ENCODE measurements at regions not wholly inside any gene's neighbourhood (a gene's known extent, or its start where the extent isn't known, plus 50 kb on each side); places are given as distances from the start of the nearest gene placed in this dataset.

DNA sequence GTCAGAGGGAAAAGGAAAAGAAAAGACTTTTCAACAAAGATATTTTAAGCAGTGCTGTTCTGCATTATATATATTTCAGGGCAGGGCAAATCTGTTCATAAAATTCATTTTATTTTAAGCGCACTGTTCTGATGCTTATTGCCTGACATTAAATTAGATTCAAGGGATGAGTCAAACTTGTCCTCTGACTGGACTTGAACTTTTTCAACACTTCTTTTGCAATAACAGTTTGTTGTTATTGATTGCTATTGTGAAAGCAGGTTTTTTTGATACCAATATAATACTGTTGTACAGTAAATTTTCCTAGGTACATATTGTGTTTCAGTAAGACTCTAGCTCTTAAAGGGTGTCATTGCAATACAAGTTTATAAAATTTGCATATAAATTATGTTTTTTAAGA is 481.3 kb downstream of the NAF1 start:
- H3K36me3 ChIP-seq = no peaks in the 10 kb centered on the region
- no peaks in the 10 kb centered on the region for H3K4me1 ChIP-seq (ENCODE audit: low read depth)
- TF ChIP-seq, protein P1, sequence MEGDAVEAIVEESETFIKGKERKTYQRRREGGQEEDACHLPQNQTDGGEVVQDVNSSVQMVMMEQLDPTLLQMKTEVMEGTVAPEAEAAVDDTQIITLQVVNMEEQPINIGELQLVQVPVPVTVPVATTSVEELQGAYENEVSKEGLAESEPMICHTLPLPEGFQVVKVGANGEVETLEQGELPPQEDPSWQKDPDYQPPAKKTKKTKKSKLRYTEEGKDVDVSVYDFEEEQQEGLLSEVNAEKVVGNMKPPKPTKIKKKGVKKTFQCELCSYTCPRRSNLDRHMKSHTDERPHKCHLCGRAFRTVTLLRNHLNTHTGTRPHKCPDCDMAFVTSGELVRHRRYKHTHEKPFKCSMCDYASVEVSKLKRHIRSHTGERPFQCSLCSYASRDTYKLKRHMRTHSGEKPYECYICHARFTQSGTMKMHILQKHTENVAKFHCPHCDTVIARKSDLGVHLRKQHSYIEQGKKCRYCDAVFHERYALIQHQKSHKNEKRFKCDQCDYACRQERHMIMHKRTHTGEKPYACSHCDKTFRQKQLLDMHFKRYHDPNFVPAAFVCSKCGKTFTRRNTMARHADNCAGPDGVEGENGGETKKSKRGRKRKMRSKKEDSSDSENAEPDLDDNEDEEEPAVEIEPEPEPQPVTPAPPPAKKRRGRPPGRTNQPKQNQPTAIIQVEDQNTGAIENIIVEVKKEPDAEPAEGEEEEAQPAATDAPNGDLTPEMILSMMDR (IDR thresholded peaks at IDR 0.05; ENCODE audit: low read depth, low read length) = no peak
- H3K27me3 ChIP-seq = no peaks in the 10 kb centered on the region
- no peak overlapping the region for H3K4me3 ChIP-seq
- H3K27ac ChIP-seq = no peak overlapping the region
- no peaks in the 10 kb centered on the region for H3K9me3 ChIP-seq (ENCODE audit: low read depth)
- DNase-seq (ENCODE audit: low read depth in 1 of 2, low spot score in 1 of 2) = no peak

- no peak for DNase-seq (ENCODE audit: low read depth in 1 of 2, low spot score in 1 of 2)
- no peaks in the 10 kb centered on the region for H3K36me3 ChIP-seq
- H3K27me3 ChIP-seq = no peaks in the 10 kb centered on the region
- H3K9me3 ChIP-seq (ENCODE audit: low read depth) = no peaks in the 10 kb centered on the region
- H3K4me3 ChIP-seq = no peak overlapping the region
- H3K4me1 ChIP-seq (ENCODE audit: low read depth) = no peaks in the 10 kb centered on the region
- TF ChIP-seq, protein P1 (IDR thresholded peaks at IDR 0.05; ENCODE audit: low read depth, low read length) = no peak
- no peak overlapping the region for H3K27ac ChIP-seq
Observed at GRCh38 chr4:162684998-162685397, 481.7 kb downstream of the NAF1 start.

DNA sequence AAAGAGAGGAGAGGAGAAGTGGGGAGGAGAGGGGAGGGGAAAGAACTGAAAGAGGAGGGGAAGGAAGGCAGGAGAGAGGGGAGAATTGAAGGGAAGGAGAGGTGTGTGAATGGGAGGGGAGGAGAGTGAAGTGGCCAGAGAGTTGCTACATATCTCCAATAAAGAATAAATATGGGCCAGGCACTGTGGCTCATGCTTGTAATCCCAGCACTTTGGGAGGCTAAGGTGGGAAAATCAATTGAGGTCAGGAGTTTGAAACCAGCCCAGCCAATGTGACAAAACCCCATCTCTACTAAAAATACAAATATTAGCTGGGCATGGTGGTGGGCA is 482.4 kb downstream of the NAF1 start:
- Histone ChIP-seq H3K27me3 (no peaks in the 10 kb centered on the region), H3K4me1 (ENCODE audit: low read depth) (no peaks in the 10 kb centered on the region), H3K36me3 (no peaks in the 10 kb centered on the region), H3K4me3 (no peak overlapping the region), H3K9me3 (ENCODE audit: low read depth) (no peaks in the 10 kb centered on the region), H3K27ac (no peak overlapping the region)
- no peak for DNase-seq (ENCODE audit: low read depth in 1 of 2, low spot score in 1 of 2)
- TF ChIP-seq, protein P1 (IDR thresholded peaks at IDR 0.05; ENCODE audit: low read depth, low read length) = no peak

- no peak overlapping the region for H3K4me3 ChIP-seq
- H3K36me3 ChIP-seq = no peaks in the 10 kb centered on the region
- no peaks in the 10 kb centered on the region for H3K4me1 ChIP-seq (ENCODE audit: low read depth)
- H3K9me3 ChIP-seq (ENCODE audit: low read depth) = no peaks in the 10 kb centered on the region
- no peaks in the 10 kb centered on the region for H3K27me3 ChIP-seq
- DNase-seq (ENCODE audit: low read depth in 1 of 2, low spot score in 1 of 2) = no peak
- H3K27ac ChIP-seq = no peak overlapping the region
- TF ChIP-seq, protein P1 (IDR thresholded peaks at IDR 0.05; ENCODE audit: low read depth, low read length) = no peak
Observed at GRCh38 chr4:162683659-162684370, 482.9 kb downstream of the NAF1 start.

DNA sequence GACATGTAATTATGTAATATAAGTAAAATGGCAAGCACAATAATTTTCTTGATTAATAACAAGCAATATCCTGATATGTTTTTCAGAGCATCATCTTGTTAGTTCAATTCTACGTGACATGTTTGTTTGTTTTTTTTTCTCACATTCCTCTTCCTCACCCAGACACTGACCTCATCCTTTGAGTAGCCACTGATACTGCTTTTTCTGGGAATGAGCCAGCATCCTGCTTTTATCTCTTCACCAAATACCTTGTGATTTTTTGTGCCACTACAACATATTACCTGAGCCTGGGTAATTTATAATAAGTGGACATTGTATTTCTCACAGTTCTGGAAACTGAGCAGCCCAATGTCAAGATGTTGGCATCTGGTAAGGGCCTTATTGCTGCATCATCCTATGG is 484.0 kb downstream of the NAF1 start:
- Histone ChIP-seq H3K9me3 (ENCODE audit: low read depth) (no peaks in the 10 kb centered on the region), H3K27me3 (no peaks in the 10 kb centered on the region), H3K36me3 (no peaks in the 10 kb centered on the region), H3K4me1 (ENCODE audit: low read depth) (no peaks in the 10 kb centered on the region), H3K27ac (no peak overlapping the region), H3K4me3 (no peak overlapping the region)
- DNase-seq (ENCODE audit: low read depth in 1 of 2, low spot score in 1 of 2) = no peak
- TF ChIP-seq, protein P1 (IDR thresholded peaks at IDR 0.05; ENCODE audit: low read depth, low read length) = no peak
